Ovary (tissue), 7 donors: ENCODE measurements at regions not wholly inside any gene's neighbourhood (a gene's known extent, or its start where the extent isn't known, plus 50 kb on each side); places are given as distances from the start of the nearest gene placed in this dataset.

Experiments used
- DNase-seq, 5 donors: peaks; one replicate each; pipeline ENCODE4 v3.0.0-alpha.2; 2019 to 2020
- H3K27ac ChIP-seq, 2 donors: fragments of 200-600 bp; one replicate each; pipeline versions ENCODE4 v1.5.1 to v1.8.0; 2019 to 2022
- H3K27me3 ChIP-seq: fragments of 200-600 bp; one replicate; pipeline ENCODE4 v1.8.0; 2022
- H3K36me3 ChIP-seq: fragments of 200-600 bp; sonication (generic); one replicate; pipeline ENCODE4 v1.5.1; 2019
- H3K4me1 ChIP-seq: one replicate; pipeline ENCODE4 v1.8.1; 2013; ENCODE audit warnings: mild to moderate bottlenecking, moderate library complexity; ENCODE audit not compliant: insufficient read depth
- H3K4me3 ChIP-seq: fragments of 200-600 bp; sonication (generic); one replicate; pipeline ENCODE4 v1.5.1; 2017
- H3K9me3 ChIP-seq, 2 donors: fragments of 200-600 bp in 1 of 2; sonication (generic) in 1 of 2; one replicate each; pipeline versions ENCODE4 v1.5.1 to v1.8.1; 2013 to 2019; ENCODE audit warnings: mild to moderate bottlenecking in 1 of 2, moderate library complexity in 1 of 2
- CTCF ChIP-seq, 3 donors: fragments of 450-650 bp in 2 of 3; fragments of 200-600 bp in 1 of 3; IDR thresholded peaks; one replicate each; pipeline versions ENCODE4 v1.5.1 to v1.8.0; 2016 to 2022; ENCODE audit warnings: antibody characterized with exemption in 3 of 3, mild to moderate bottlenecking in 1 of 3
- EP300 ChIP-seq: sonication (generic); formaldehyde crosslinking; IDR thresholded peaks from one replicate; pipeline ENCODE4 v1.6.1; 2017; ENCODE audit warnings: antibody characterized with exemption
- POLR2A ChIP-seq: fragments of 450-650 bp; IDR thresholded peaks from one replicate; pipeline ENCODE4 v1.6.1; 2017; ENCODE audit warnings: antibody characterized with exemption, mild to moderate bottlenecking, moderate library complexity
- WGBS, 3 donors: extraction: QIAGEN DNeasy Blood & Tissue Kit in 1 of 3; methylation state at CpG; one replicate each; pipeline versions ENCODE4 v1.1.5 to v1.1.7; 2013 to 2017; 5-methylcytosine and 5-hydroxymethylcytosine counted together
- intact Hi-C, 4 donors: fragments of 100-400 bp; cut with DNase I; formaldehyde crosslinking; loops; one replicate each; pipeline versions ENCODE4 v1.11.0 to v1.15.1; 2022 to 2023
- donor health status: DM: no; HTN: no; CAD: no; lungs with moderate emphysema.
- donor health status: DM: no; HTN: no; CAD: no.
- donor health status: Bipolar disorder and iron deficiency.
- donor health status: DM: no; HTN: no; CAD: no.
- donor health status: DM: yes; HTN: yes; CAD: no.

GRCh38 chr15:96107916-96108315 is 222.6 kb upstream of the NR2F2 start:
- DNase-seq = no peak
- H3K27ac ChIP-seq = no peak overlapping the region
- intact Hi-C loops = no loop called here
- H3K4me3 ChIP-seq = no peak overlapping the region
- H3K36me3 ChIP-seq = no peaks in the 10 kb centered on the region
- WGBS, 3 donors = 59 to 76% (median 60%) methylated on average over 2 of the region's 2 CpGs
- TF ChIP-seq CTCF (IDR thresholded peaks at IDR 0.05) = no peak
- no peak for TF ChIP-seq POLR2A
- TF ChIP-seq EP300 = no peak
- H3K9me3 ChIP-seq = no peaks in the 10 kb centered on the region
- no peaks in the 10 kb centered on the region for H3K4me1 ChIP-seq
- H3K27me3 ChIP-seq = no peaks in the 10 kb centered on the region

- Histone ChIP-seq H3K4me1 (no peaks in the 10 kb centered on the region), H3K27me3 (no peaks in the 10 kb centered on the region), H3K36me3 (no peaks in the 10 kb centered on the region), H3K27ac (no peak overlapping the region), H3K9me3 (no peaks in the 10 kb centered on the region), H3K4me3 (no peak overlapping the region)
- intact Hi-C loops = no loop called here
- WGBS, 3 donors = 95 to 98% (median 96%) methylated on average over 5 of the region's 5 CpGs
- TF ChIP-seq POLR2A (no peak), CTCF (IDR thresholded peaks at IDR 0.05) (no peak), EP300 (no peak)
- no peak for DNase-seq
Measured at GRCh38 chr15:96108405-96108804, 222.1 kb upstream of the NR2F2 start.

GRCh38 chr15:96109820-96110219 is 220.7 kb upstream of the NR2F2 start:
- no peaks in the 10 kb centered on the region for H3K36me3 ChIP-seq
- TF ChIP-seq CTCF (IDR thresholded peaks at IDR 0.05) (no peak), EP300 (no peak), POLR2A (no peak)
- H3K4me1 ChIP-seq = peaks cover 4% of the 10 kb centered on the region
- H3K27ac ChIP-seq = no peak overlapping the region
- intact Hi-C loops = no loop called here
- no peak for DNase-seq
- WGBS, 3 donors = 95 to 98% (median 95%) methylated on average over 5 of the region's 5 CpGs
- H3K4me3 ChIP-seq = no peak overlapping the region
- no peaks in the 10 kb centered on the region for H3K9me3 ChIP-seq
- no peaks in the 10 kb centered on the region for H3K27me3 ChIP-seq

- H3K4me3 ChIP-seq = no peak overlapping the region
- peaks cover 6% of the 10 kb centered on the region for H3K4me1 ChIP-seq
- DNase-seq = no peak
- H3K27ac ChIP-seq = no peak overlapping the region
- H3K27me3 ChIP-seq = no peaks in the 10 kb centered on the region
- TF ChIP-seq CTCF (IDR thresholded peaks at IDR 0.05) = no peak
- no peak for TF ChIP-seq EP300
- no peak for TF ChIP-seq POLR2A
- no peaks in the 10 kb centered on the region for H3K9me3 ChIP-seq
- no peaks in the 10 kb centered on the region for H3K36me3 ChIP-seq
- intact Hi-C loops = no loop called here
- WGBS, 3 donors = 95 to 99% (median 98%) methylated on average over 2 of the region's 2 CpGs
Measured at GRCh38 chr15:96112018-96112417, 218.5 kb upstream of the NR2F2 start.

- no peaks in the 10 kb centered on the region for H3K9me3 ChIP-seq
- intact Hi-C loops = no loop called here
- no peaks in the 10 kb centered on the region for H3K36me3 ChIP-seq
- TF ChIP-seq EP300 (no peak), CTCF (IDR thresholded peaks at IDR 0.05) (no peak)
- DNase-seq = no peak
- peaks cover 6% of the 10 kb centered on the region for H3K4me1 ChIP-seq
- no peak overlapping the region for H3K27ac ChIP-seq
- whole genome bisulfite sequencing, 3 donors = 15 to 39% (median 16%) methylated on average over 2 of the region's 2 CpGs
- H3K4me3 ChIP-seq = no peak overlapping the region
- H3K27me3 ChIP-seq = no peaks in the 10 kb centered on the region
Measured at GRCh38 chr15:96115642-96116041, 214.9 kb upstream of the NR2F2 start.
